B cell (primary cell): ENCODE measurements at regions not wholly inside any gene's neighbourhood (a gene's known extent, or its start where the extent isn't known, plus 50 kb on each side); places are given as distances from the start of the nearest gene placed in this dataset.

Source experiments
- ATAC-seq: fragments of 200-7000 bp; cut with Tn5 transposase; one replicate; pipeline ENCODE4 v1.10.0; 2021; ENCODE audit warnings: low read depth, mild to moderate bottlenecking, moderate number of reproducible peaks, moderate library complexity
- CTCF ChIA-PET: fragments of 350-600 bp; sonication (Branson Sonifier 250); formaldehyde crosslinking; loops from one replicate; lab custom pipeline; 2021; ENCODE audit warnings: antibody characterized with exemption, inconsistent platforms; lab: Charles Lee
- POLR2A ChIA-PET: fragments of 350-600 bp; sonication (Branson Sonifier 250); formaldehyde crosslinking; loops from one replicate; lab custom pipeline; 2021; ENCODE audit warnings: antibody characterized with exemption; lab: Charles Lee
- DNase-seq: peaks from one replicate; pipeline ENCODE4 v3.0.0; 2013
- H2AFZ ChIP-seq: 2 replicates; pipeline ENCODE4 v1.6.1; 2012; ENCODE audit warnings: mild to moderate bottlenecking, low read depth, low read length; ENCODE audit not compliant: insufficient read depth, poor library complexity, severe bottlenecking
- H3K27ac ChIP-seq, 2 donors: 1 replicate in 1 of 2; 2 replicates in 1 of 2; pipeline ENCODE4 v1.5.1; 2012 to 2013; ENCODE audit warnings: low read length in 2 of 2, mild to moderate bottlenecking in 2 of 2, moderate library complexity in 1 of 2
- H3K27me3 ChIP-seq, 4 experiments: fragments of 200-600 bp in 1 of 4; sonication (generic) in 1 of 4; replicated peaks in 1 of 4; 1 replicate in 2 of 4; 2 replicates in 2 of 4; pipeline versions ENCODE4 v1.6.1 to v1.7.0; 2013 to 2016; ENCODE audit warnings: low read length in 3 of 4, mild to moderate bottlenecking in 2 of 4, mixed read lengths in 1 of 4, moderate library complexity in 1 of 4; ENCODE audit not compliant: insufficient read depth in 4 of 4, control insufficient read depth in 3 of 4; ENCODE audit errors: control extremely low read depth in 1 of 4
- H3K36me3 ChIP-seq, 2 experiments: replicated peaks in 1 of 2; 1 replicate in 1 of 2; 2 replicates in 1 of 2; pipeline versions ENCODE4 v1.6.1 to v1.7.1; 2013; ENCODE audit warnings: low read length in 1 of 2; ENCODE audit not compliant: insufficient read depth in 2 of 2, control insufficient read depth in 1 of 2; ENCODE audit errors: control extremely low read depth in 1 of 2, extremely low read depth in 1 of 2
- H3K4me1 ChIP-seq, 2 donors: fragments of 200-600 bp in 1 of 2; sonication (generic) in 1 of 2; 1 replicate in 1 of 2; 2 replicates in 1 of 2; pipeline versions ENCODE4 v1.5.1 to v1.6.1; 2013 to 2017; ENCODE audit warnings: low read length in 2 of 2; ENCODE audit not compliant: control insufficient read depth in 2 of 2, insufficient read depth in 2 of 2
- H3K4me2 ChIP-seq: replicated peaks from 2 replicates; pipeline ENCODE3; 2012; ENCODE audit warnings: mild to moderate bottlenecking, low read depth, low read length; ENCODE audit not compliant: poor library complexity, severe bottlenecking
- H3K4me3 ChIP-seq, 5 experiments: fragments of 200-600 bp in 1 of 5; sonication (generic) in 1 of 5; 1 replicate in 3 of 5; 2 replicates in 2 of 5; pipeline versions ENCODE4 v1.5.1 to v1.7.0; 2011 to 2016; ENCODE audit warnings: low read length in 4 of 5, mild to moderate bottlenecking in 4 of 5, low read depth in 2 of 5, control low read depth in 1 of 5, moderate library complexity in 1 of 5; ENCODE audit not compliant: insufficient read depth in 1 of 5; ENCODE audit errors: control extremely low read depth in 1 of 5, extremely low read depth in 1 of 5
- H3K79me2 ChIP-seq: fragments of 200-600 bp; sonication (generic); one replicate; pipeline ENCODE4 v1.6.0; 2016; ENCODE audit warnings: low read length; ENCODE audit not compliant: control insufficient read depth, insufficient read depth
- H3K9ac ChIP-seq: fragments of 200-600 bp; sonication (generic); 2 replicates; pipeline ENCODE4 v1.6.1; 2017; ENCODE audit warnings: mild to moderate bottlenecking, low read length, moderate library complexity
- H3K9me3 ChIP-seq, 3 donors: one replicate each; pipeline versions ENCODE4 v1.6.1 to v1.7.1; 2013; ENCODE audit warnings: low read length in 2 of 3; ENCODE audit not compliant: control insufficient read depth in 2 of 3, insufficient read depth in 1 of 3; ENCODE audit errors: control extremely low read depth in 1 of 3
- H4K20me1 ChIP-seq: 2 replicates; pipeline ENCODE4 v1.6.0; 2012; ENCODE audit warnings: mild to moderate bottlenecking, low read length; ENCODE audit not compliant: insufficient read depth, control insufficient read depth, poor library complexity, severe bottlenecking
- H3K27ac Mint-ChIP-seq: one replicate; pipeline ENCODE4 v1.8.0; 2021; ENCODE audit warnings: mixed read lengths
- H3K27me3 Mint-ChIP-seq: one replicate; pipeline ENCODE4 v1.8.0; 2021; ENCODE audit warnings: mixed read lengths
- H3K4me1 Mint-ChIP-seq: one replicate; pipeline ENCODE4 v1.8.0; 2021; ENCODE audit warnings: mixed read lengths
- H3K4me3 Mint-ChIP-seq: one replicate; pipeline ENCODE4 v1.8.0; 2021; ENCODE audit warnings: mixed read lengths
- H3K9me3 Mint-ChIP-seq: one replicate; pipeline ENCODE4 v1.8.0; 2022; ENCODE audit warnings: mixed read lengths; ENCODE audit not compliant: insufficient read depth
- EZH2 ChIP-seq: IDR thresholded peaks from 2 replicates; pipeline ENCODE4 v1.6.1; 2012; ENCODE audit warnings: borderline replicate concordance, low read depth, mild to moderate bottlenecking, moderate library complexity, low read length; ENCODE audit not compliant: insufficient read depth, poor library complexity, severe bottlenecking
- WGBS: methylation state at CpG from one replicate; pipeline ENCODE4 v1.1.5; 2013; ENCODE audit warnings: missing lambda C conversion rate; ENCODE audit not compliant: insufficient coverage; 5-methylcytosine and 5-hydroxymethylcytosine counted together
- intact Hi-C: fragments of 100-400 bp; cut with micrococcal nuclease; formaldehyde crosslinking; loops from one replicate; pipeline ENCODE4 v1.10.0; 2022
- TF ChIP-seq, protein P1 (sequence below): fragments of 200-600 bp; IDR thresholded peaks from one replicate; pipeline ENCODE4 v1.8.0; 2022; ENCODE audit warnings: antibody characterized with exemption, mild to moderate bottlenecking

DNA sequence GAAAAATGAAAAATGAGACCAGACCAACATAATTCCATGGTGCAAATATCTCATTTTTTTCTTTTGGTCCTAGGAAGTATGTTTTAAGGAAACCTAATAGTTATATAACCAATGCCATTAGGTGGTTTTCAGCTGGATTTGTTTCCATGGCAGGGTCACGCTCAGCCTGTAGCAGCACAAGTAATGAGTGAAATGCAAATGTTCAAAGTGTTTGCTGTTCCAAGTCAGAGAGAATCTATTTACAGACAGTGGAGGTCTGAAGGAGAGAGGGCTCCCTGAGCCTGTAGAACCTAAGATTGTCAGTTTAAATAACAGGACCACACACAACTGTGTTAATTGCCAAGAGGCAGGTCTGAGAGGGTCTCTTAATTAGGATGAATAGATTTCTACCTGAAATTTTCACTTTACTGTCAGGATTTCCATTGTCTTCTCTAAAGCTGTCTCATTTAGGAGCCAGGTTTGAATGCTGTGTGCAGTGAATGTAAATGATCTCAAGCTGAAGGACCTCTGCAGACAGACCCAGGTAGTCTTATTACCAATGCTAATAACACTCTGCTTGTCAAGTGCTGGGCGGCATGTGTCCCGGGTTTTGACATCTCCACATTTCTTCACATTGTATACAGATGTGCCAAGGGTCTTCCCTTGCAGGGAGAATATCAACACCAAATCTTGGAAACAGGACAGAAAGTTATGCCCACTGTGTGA is 317.3 kb upstream of the NECTIN3 start:
- no peaks in the 10 kb centered on the region for H3K4me1 ChIP-seq
- H3K9me3 ChIP-seq: no peaks in the 10 kb centered on the region
- DNase-seq: no peak
- no peak overlapping the region for H2AFZ ChIP-seq
- H3K27ac ChIP-seq: no peak overlapping the region
- no peaks in the 10 kb centered on the region for H3K79me2 ChIP-seq
- 60% methylated on average over 1 of the region's 3 CpGs for WGBS
- H3K27me3 ChIP-seq: no peaks in the 10 kb centered on the region
- CTCF ChIA-PET: interaction anchor here (0.6 kb wide), 1 partner anchor 1197 kb away, joined by 3 read pairs; no protein-coding TSS in a partner anchor
- H3K9ac ChIP-seq: no peak overlapping the region
- POLR2A ChIA-PET: no interaction called here
- no peaks in the 10 kb centered on the region for H3K4me1 Mint-ChIP-seq
- H4K20me1 ChIP-seq: no peaks in the 10 kb centered on the region
- TF ChIP-seq, protein P1, sequence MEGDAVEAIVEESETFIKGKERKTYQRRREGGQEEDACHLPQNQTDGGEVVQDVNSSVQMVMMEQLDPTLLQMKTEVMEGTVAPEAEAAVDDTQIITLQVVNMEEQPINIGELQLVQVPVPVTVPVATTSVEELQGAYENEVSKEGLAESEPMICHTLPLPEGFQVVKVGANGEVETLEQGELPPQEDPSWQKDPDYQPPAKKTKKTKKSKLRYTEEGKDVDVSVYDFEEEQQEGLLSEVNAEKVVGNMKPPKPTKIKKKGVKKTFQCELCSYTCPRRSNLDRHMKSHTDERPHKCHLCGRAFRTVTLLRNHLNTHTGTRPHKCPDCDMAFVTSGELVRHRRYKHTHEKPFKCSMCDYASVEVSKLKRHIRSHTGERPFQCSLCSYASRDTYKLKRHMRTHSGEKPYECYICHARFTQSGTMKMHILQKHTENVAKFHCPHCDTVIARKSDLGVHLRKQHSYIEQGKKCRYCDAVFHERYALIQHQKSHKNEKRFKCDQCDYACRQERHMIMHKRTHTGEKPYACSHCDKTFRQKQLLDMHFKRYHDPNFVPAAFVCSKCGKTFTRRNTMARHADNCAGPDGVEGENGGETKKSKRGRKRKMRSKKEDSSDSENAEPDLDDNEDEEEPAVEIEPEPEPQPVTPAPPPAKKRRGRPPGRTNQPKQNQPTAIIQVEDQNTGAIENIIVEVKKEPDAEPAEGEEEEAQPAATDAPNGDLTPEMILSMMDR: no peak
- no peak for TF ChIP-seq EZH2
- no peak for ATAC-seq
- H3K9me3 Mint-ChIP-seq: no peaks in the 10 kb centered on the region
- no peaks in the 10 kb centered on the region for H3K36me3 ChIP-seq
- H3K27me3 Mint-ChIP-seq: no peaks in the 10 kb centered on the region
- H3K4me3 ChIP-seq: no peak overlapping the region
- no peak overlapping the region for H3K27ac Mint-ChIP-seq
- intact Hi-C loops: no loop called here
- H3K4me3 Mint-ChIP-seq: no peak overlapping the region
- H3K4me2 ChIP-seq: no peak overlapping the region

DNA sequence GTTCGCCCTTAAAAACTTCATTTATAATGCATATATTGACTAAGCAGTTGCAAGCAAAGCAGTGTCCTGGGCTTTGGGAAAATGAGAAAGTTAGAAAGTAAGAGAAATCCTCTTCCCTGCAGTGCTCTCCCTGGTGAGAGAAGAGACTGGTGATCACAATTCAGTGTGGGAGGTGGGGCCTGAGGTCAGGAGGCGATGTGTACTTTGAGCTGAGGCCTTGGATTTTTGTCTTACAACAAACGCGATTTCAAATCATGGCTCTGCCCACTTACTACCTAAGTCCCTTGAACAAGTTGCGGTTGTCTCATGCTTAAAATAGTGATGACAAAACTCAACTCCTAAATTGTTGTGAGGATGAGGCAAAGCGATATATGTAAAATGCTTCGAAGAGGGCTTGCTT is 316.3 kb upstream of the NECTIN3 start:
- Histone ChIP-seq H3K4me2 (no peak overlapping the region), H3K9ac (no peak overlapping the region), H2AFZ (no peak overlapping the region), H3K27me3 (no peaks in the 10 kb centered on the region), H3K9me3 (no peaks in the 10 kb centered on the region), H3K36me3 (no peaks in the 10 kb centered on the region), H3K79me2 (no peaks in the 10 kb centered on the region), H3K4me3 (no peak overlapping the region), H3K4me1 (no peaks in the 10 kb centered on the region), H4K20me1 (no peaks in the 10 kb centered on the region), H3K27ac (no peak overlapping the region)
- no peaks in the 10 kb centered on the region for H3K9me3 Mint-ChIP-seq
- POLR2A ChIA-PET: no interaction called here
- no peaks in the 10 kb centered on the region for H3K4me1 Mint-ChIP-seq
- WGBS: no CpG with 5 or more reads among the region's 7 CpGs
- TF ChIP-seq, protein P1: no peak
- TF ChIP-seq EZH2: no peak
- ATAC-seq (no peak), DNase-seq (no peak)
- CTCF ChIA-PET: no interaction called here
- no peaks in the 10 kb centered on the region for H3K27me3 Mint-ChIP-seq
- H3K4me3 Mint-ChIP-seq: no peak overlapping the region
- intact Hi-C loops: no loop called here
- no peak overlapping the region for H3K27ac Mint-ChIP-seq
